HL-60 (cell line): ENCODE measurements at regions not wholly inside any gene's neighbourhood (a gene's known extent, or its start where the extent isn't known, plus 50 kb on each side); places are given as distances from the start of the nearest gene placed in this dataset.

Experiments
- CTCF ChIP-seq: IDR thresholded peaks from one replicate; pipeline ENCODE4 v1.5.1; 2011; ENCODE audit warnings: low read length, control low read depth, inconsistent platforms; ENCODE audit not compliant: insufficient read depth
- POLR2AphosphoS5 ChIP-seq: IDR thresholded peaks from 2 replicates; pipeline ENCODE4 v1.6.1; 2012; ENCODE audit warnings: low read depth
- REST ChIP-seq: IDR thresholded peaks from 2 replicates; pipeline ENCODE4 v1.6.1; 2012; ENCODE audit warnings: low read depth; ENCODE audit not compliant: insufficient replicate concordance

- TF ChIP-seq POLR2AphosphoS5, result no peak
- TF ChIP-seq CTCF, result no peak
- TF ChIP-seq REST, result no peak
Observed at GRCh38 chr2:9761577-9761976, 81.7 kb upstream of the TAF1B start.
